Fibroblast of villous mesenchyme (primary cell): ENCODE measurements at regions not wholly inside any gene's neighbourhood (a gene's known extent, or its start where the extent isn't known, plus 50 kb on each side); places are given as distances from the start of the nearest gene placed in this dataset.

Source experiments
- DNase-seq: peaks from one replicate; pipeline ENCODE4 v3.0.0-alpha.2; 2010; ENCODE audit warnings: low read depth
- H3K4me3 ChIP-seq: 2 replicates; pipeline ENCODE4 v1.5.1; 2011; ENCODE audit warnings: low read depth, mild to moderate bottlenecking, low read length
- CTCF ChIP-seq: IDR thresholded peaks from 2 replicates; pipeline ENCODE4 v1.5.1; 2012; ENCODE audit warnings: low read depth, mild to moderate bottlenecking, low read length; ENCODE audit not compliant: insufficient read depth

GRCh38 chr10:2760736-2761135, 306.6 kb upstream of the PFKP start:
- H3K4me3 ChIP-seq: no peak overlapping the region
- DNase-seq: no peak
- TF ChIP-seq CTCF: no peak

- H3K4me3 ChIP-seq: no peak overlapping the region
- no peak for DNase-seq
- TF ChIP-seq CTCF: no peak
Observed at GRCh38 chr10:2759233-2759632, 308.1 kb upstream of the PFKP start.

GRCh38 chr10:2754943-2755342, 312.4 kb upstream of the PFKP start:
- no peak overlapping the region for H3K4me3 ChIP-seq
- no peak for TF ChIP-seq CTCF
- no peak for DNase-seq

- no peak for TF ChIP-seq CTCF
- no peak for DNase-seq
- no peak overlapping the region for H3K4me3 ChIP-seq
Observed at GRCh38 chr10:2748287-2748686, 319.1 kb upstream of the PFKP start.

GRCh38 chr10:2746638-2747037, 320.7 kb upstream of the PFKP start:
- no peak overlapping the region for H3K4me3 ChIP-seq
- TF ChIP-seq CTCF: no peak
- DNase-seq: no peak

GRCh38 chr10:2745666-2746065, 321.7 kb upstream of the PFKP start:
- H3K4me3 ChIP-seq: no peak overlapping the region
- DNase-seq: no peak
- TF ChIP-seq CTCF: no peak

- no peak for TF ChIP-seq CTCF
- H3K4me3 ChIP-seq: no peak overlapping the region
- DNase-seq: no peak
Observed at GRCh38 chr10:2744547-2745200, 322.7 kb upstream of the PFKP start.
